HCT116 (cell line): ENCODE measurements at regions not wholly inside any gene's neighbourhood (a gene's known extent, or its start where the extent isn't known, plus 50 kb on each side); places are given as distances from the start of the nearest gene placed in this dataset.

Experiments
- ATAC-seq: fragments of 200-7000 bp; cut with Tn5 transposase; 2 replicates; pipeline ENCODE4 v1.9.1; 2020; ENCODE audit warnings: mild to moderate bottlenecking, moderate library complexity
- BruUV-seq: library from RNA; stranded (reverse); fragments of 400-500 nt; replicated peaks from 2 replicates; lab custom pipeline; 2021; lab: Mats Ljungman, UMichigan
- CTCF ChIA-PET: fragments of 300-600 bp; sonication (Branson Sonifier 250); formaldehyde crosslinking; loops from one replicate; lab custom pipeline; 2021; ENCODE audit warnings: antibody characterized with exemption; lab: Charles Lee
- POLR2A ChIA-PET: fragments of 300-600, 350-600 bp; sonication (Branson Sonifier 250); formaldehyde crosslinking; loops from one replicate; lab custom pipeline; 2021; ENCODE audit warnings: antibody characterized with exemption; lab: Charles Lee
- RAD21 ChIA-PET, 2 experiments: fragments of 300-600 bp; sonication (Branson Sonifier 250); formaldehyde crosslinking; loops; one replicate each; lab custom pipeline; 2023; ENCODE audit warnings: low total read pairs in 2 of 2; ENCODE audit not compliant: uncharacterized antibody in 2 of 2, unreplicated experiment in 2 of 2, low non-redundant PET in 1 of 2; lab: Charles Lee
- DNase-seq: peaks from one replicate; pipeline ENCODE4 v3.0.0-alpha.2; 2010; ENCODE audit warnings: low read depth, low spot score
- H2AFZ ChIP-seq: fragments of 200-600 bp; shearing (Covaris generic), sonication (generic); 2 replicates; pipeline ENCODE4 v1.6.1; 2017; ENCODE audit warnings: low read depth, mixed run types, mixed read lengths, antibody characterized with exemption, low read length; ENCODE audit not compliant: poor library complexity, severe bottlenecking
- H3K27ac ChIP-seq: 2 replicates; pipeline ENCODE4 v1.5.1; 2012; ENCODE audit warnings: low read depth, low read length
- H3K27me3 ChIP-seq: fragments of 200-600 bp; sonication (generic); 2 replicates; pipeline ENCODE4 v1.6.1; 2016; ENCODE audit warnings: mixed run types, low read length, mixed read lengths; ENCODE audit not compliant: insufficient read depth
- H3K36me3 ChIP-seq, 2 experiments: fragments of 200-500 bp in 1 of 2; fragments of 200-600 bp in 1 of 2; sonication (Bioruptor generic) in 1 of 2; sonication (generic) in 1 of 2; 2 replicates each; pipeline versions ENCODE4 v1.5.1 to v1.6.1; 2014 to 2016; ENCODE audit warnings: low read length in 2 of 2, inconsistent platforms in 1 of 2, mixed read lengths in 1 of 2, mixed run types in 1 of 2; ENCODE audit not compliant: insufficient read depth in 2 of 2, control insufficient read depth in 1 of 2
- H3K4me1 ChIP-seq, 2 experiments: fragments of 200-600 bp in 1 of 2; sonication (generic) in 1 of 2; 2 replicates each; pipeline versions ENCODE4 v1.5.1 to v1.6.1; 2012 to 2017; ENCODE audit warnings: low read length in 2 of 2, inconsistent platforms in 1 of 2, mild to moderate bottlenecking in 1 of 2, mixed read lengths in 1 of 2, mixed run types in 1 of 2, moderate library complexity in 1 of 2; ENCODE audit not compliant: insufficient read depth in 2 of 2, control insufficient read depth in 1 of 2
- H3K4me2 ChIP-seq: fragments of 200-600 bp; sonication (generic); 2 replicates; pipeline ENCODE4 v1.6.1; 2017; ENCODE audit warnings: mixed run types, low read length, mixed read lengths
- H3K4me3 ChIP-seq, 2 experiments: fragments of 200-600 bp in 1 of 2; sonication (generic) in 1 of 2; replicated peaks in 1 of 2; 2 replicates each; pipeline ENCODE4 v1.5.1; 2011 to 2016; ENCODE audit warnings: low read length in 2 of 2, control low read depth in 1 of 2, low read depth in 1 of 2, mild to moderate bottlenecking in 1 of 2, mixed read lengths in 1 of 2, mixed run types in 1 of 2
- H3K79me2 ChIP-seq: fragments of 200-600 bp; sonication (generic); 2 replicates; pipeline ENCODE4 v1.6.1; 2017; ENCODE audit warnings: mild to moderate bottlenecking, mixed run types, low read length, moderate library complexity, mixed read lengths; ENCODE audit not compliant: insufficient read depth
- H3K9ac ChIP-seq: fragments of 200-600 bp; sonication (generic); 2 replicates; pipeline ENCODE4 v1.6.1; 2016; ENCODE audit warnings: low read length, mixed read lengths
- H3K9me2 ChIP-seq: fragments of 200-600 bp; sonication (generic), shearing (Covaris generic); 2 replicates; pipeline ENCODE4 v1.6.1; 2017; ENCODE audit warnings: mixed run types, mild to moderate bottlenecking, moderate library complexity; ENCODE audit not compliant: insufficient read depth
- H3K9me3 ChIP-seq, 2 experiments: fragments of 200-500 bp in 1 of 2; fragments of 200-600 bp in 1 of 2; sonication (Bioruptor generic) in 1 of 2; sonication (generic) in 1 of 2; 2 replicates each; pipeline ENCODE4 v1.6.1; 2014 to 2017; ENCODE audit warnings: low read length in 2 of 2, mixed read lengths in 2 of 2, inconsistent platforms in 1 of 2, low read depth in 1 of 2, mild to moderate bottlenecking in 1 of 2, mixed run types in 1 of 2, moderate library complexity in 1 of 2; ENCODE audit not compliant: control insufficient read depth in 1 of 2, insufficient read depth in 1 of 2
- H4K20me1 ChIP-seq: fragments of 200-600 bp; sonication (generic), shearing (Covaris generic); 2 replicates; pipeline ENCODE4 v1.6.1; 2017; ENCODE audit warnings: mixed run types, mild to moderate bottlenecking, moderate library complexity; ENCODE audit not compliant: insufficient read depth
- CBX3 ChIP-seq: IDR thresholded peaks from 2 replicates; pipeline ENCODE4 v1.6.1; 2012; ENCODE audit warnings: low read depth
- CEBPB ChIP-seq: IDR thresholded peaks from 2 replicates; pipeline ENCODE4 v1.6.1; 2012; ENCODE audit warnings: low read depth
- CTCF ChIP-seq, 3 experiments: fragments of 200-600 bp in 1 of 3; sonication (generic) in 1 of 3; IDR thresholded peaks in 2 of 3; conservative IDR thresholded peaks in 1 of 3; 2 replicates each; pipeline ENCODE4 v1.5.1; 2012 to 2017; ENCODE audit warnings: low read depth in 2 of 3, low read length in 2 of 3, antibody characterized with exemption in 1 of 3, borderline replicate concordance in 1 of 3, control low read depth in 1 of 3, mild to moderate bottlenecking in 1 of 3, mixed read lengths in 1 of 3, mixed run types in 1 of 3, moderate library complexity in 1 of 3; ENCODE audit not compliant: insufficient read depth in 1 of 3
- ELF1 ChIP-seq: IDR thresholded peaks from 2 replicates; pipeline ENCODE4 v1.6.1; 2012; ENCODE audit warnings: low read depth, borderline replicate concordance
- EZH2 ChIP-seq: fragments of 200-600 bp; sonication (generic); IDR thresholded peaks from 2 replicates; pipeline ENCODE4 v1.6.1; 2017; ENCODE audit warnings: antibody characterized with exemption, mixed run types
- EZH2phosphoT487 ChIP-seq: fragments of 200-600 bp; IDR thresholded peaks from 2 replicates; pipeline ENCODE4 v1.6.1; 2018; ENCODE audit warnings: antibody characterized with exemption, borderline replicate concordance
- POLR2AphosphoS5 ChIP-seq: IDR thresholded peaks from 2 replicates; pipeline ENCODE4 v1.6.1; 2011; ENCODE audit warnings: mild to moderate bottlenecking, low read depth, low read length, moderate library complexity
- REST ChIP-seq: IDR thresholded peaks from 2 replicates; pipeline ENCODE4 v1.6.1; 2012; ENCODE audit warnings: low read depth
- SP1 ChIP-seq: IDR thresholded peaks from 2 replicates; pipeline ENCODE4 v1.6.1; 2012; ENCODE audit warnings: low read depth
- SRF ChIP-seq: IDR thresholded peaks from 2 replicates; pipeline ENCODE4 v1.6.1; 2012; ENCODE audit warnings: low read depth
- TCF7L2 ChIP-seq: IDR thresholded peaks from 2 replicates; pipeline ENCODE4 v1.7.0; 2011; ENCODE audit warnings: borderline replicate concordance, inconsistent platforms; ENCODE audit not compliant: insufficient read depth, insufficient read length; ENCODE audit errors: extremely low read depth
- ZFX ChIP-seq: fragments of 450-650 bp; IDR thresholded peaks from 2 replicates; pipeline ENCODE4 v1.6.1; 2017
- ZNF274 ChIP-seq: fragments of 200-500 bp; sonication (Bioruptor generic); IDR thresholded peaks from 2 replicates; pipeline ENCODE4 v1.6.1; 2014; ENCODE audit warnings: mild to moderate bottlenecking, low read depth, low read length, inconsistent platforms
- intact Hi-C: fragments of 100-400 bp; cut with micrococcal nuclease; formaldehyde crosslinking; loops from 2 replicates; pipeline ENCODE4 v1.10.0; 2022

- no peak for TF ChIP-seq REST
Measured at GRCh38 chr6:54541541-54541940, 233.3 kb downstream of the TINAG start (continued).

GRCh38 chr6:54559136-54559535 lies 250.9 kb downstream of the TINAG start:
- BruUV-seq: no TSS peak
- Histone ChIP-seq H3K4me2 (no peak overlapping the region), H3K9me2 (no peaks in the 10 kb centered on the region), H3K27me3 (no peaks in the 10 kb centered on the region), H4K20me1 (no peaks in the 10 kb centered on the region), H3K36me3 (no peaks in the 10 kb centered on the region), H2AFZ (no peak overlapping the region), H3K27ac (no peak overlapping the region), H3K4me1 (no peaks in the 10 kb centered on the region), H3K79me2 (no peaks in the 10 kb centered on the region), H3K9ac (no peak overlapping the region)
- intact Hi-C loops: no loop called here
- RAD21 ChIA-PET: no interaction called here
- ATAC-seq (no peak), DNase-seq (no peak)
- POLR2A ChIA-PET: no interaction called here
- TF ChIP-seq POLR2AphosphoS5 (no peak), SRF (no peak), CBX3 (no peak), ZNF274 (no peak), CTCF (IDR thresholded peaks at IDR 0.05 in 2 of 3, conservative IDR thresholded peaks at IDR 0.05 in 1 of 3; ENCODE audit: borderline replicate concordance in 1 of 3, insufficient read depth in 1 of 3, low read depth in 2 of 3, low read length in 2 of 3) (no peak), ELF1 (no peak), CEBPB (no peak), EZH2 (no peak), TCF7L2 (no peak), REST (no peak), EZH2phosphoT487 (no peak), ZFX (no peak), SP1 (no peak)
- TF ChIP-seq, all 23 proteins: peak for 0
- no peak overlapping the region for H3K4me3 ChIP-seq
- CTCF ChIA-PET: no interaction called here
- no peaks in the 10 kb centered on the region; a peak in 1 of 4 replicates for H3K9me3 ChIP-seq
